HG03280 (cell line): ENCODE measurements at regions not wholly inside any gene's neighbourhood (a gene's known extent, or its start where the extent isn't known, plus 50 kb on each side); places are given as distances from the start of the nearest gene placed in this dataset.
"Not testable (repeated sequence)": the region's sequence is repeated elsewhere in the genome, so short reads cannot be mapped to it uniquely, and the experiment has no call there.

Source experiments
- ATAC-seq: cut with Tn5 transposase; IDR thresholded peaks from one replicate; pipeline ENCODE4 v1.9.1; 2021; ENCODE audit warnings: mild to moderate bottlenecking, moderate library complexity; ENCODE audit not compliant: unreplicated experiment

DNA sequence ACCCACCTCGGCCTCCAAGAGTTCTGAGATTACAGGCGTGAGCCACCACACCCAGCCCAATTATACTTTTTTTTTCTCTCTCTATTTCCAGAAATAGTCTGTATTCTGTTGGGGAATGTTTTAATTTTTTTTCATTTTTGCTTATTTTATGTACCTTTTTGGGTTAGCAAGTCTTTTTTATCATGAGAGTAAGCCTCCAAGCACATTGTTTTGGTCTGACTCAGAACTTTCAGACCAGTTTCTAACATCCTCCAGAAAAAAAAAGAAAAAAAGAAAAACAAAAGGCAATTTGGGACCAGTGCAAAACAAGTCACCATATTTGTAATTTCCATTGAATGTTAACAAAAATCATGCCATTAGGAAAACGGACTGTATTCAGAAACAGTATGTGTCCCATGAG, 1465.5 kb downstream of the SLITRK5 start:
- ATAC-seq, result no peak

GRCh38 chr13:89150362-89150761, 1479.2 kb downstream of the SLITRK5 start:
- no peak for ATAC-seq

- ATAC-seq, result no peak
Observed at GRCh38 chr13:89153941-89154340, 1482.8 kb downstream of the SLITRK5 start.

DNA sequence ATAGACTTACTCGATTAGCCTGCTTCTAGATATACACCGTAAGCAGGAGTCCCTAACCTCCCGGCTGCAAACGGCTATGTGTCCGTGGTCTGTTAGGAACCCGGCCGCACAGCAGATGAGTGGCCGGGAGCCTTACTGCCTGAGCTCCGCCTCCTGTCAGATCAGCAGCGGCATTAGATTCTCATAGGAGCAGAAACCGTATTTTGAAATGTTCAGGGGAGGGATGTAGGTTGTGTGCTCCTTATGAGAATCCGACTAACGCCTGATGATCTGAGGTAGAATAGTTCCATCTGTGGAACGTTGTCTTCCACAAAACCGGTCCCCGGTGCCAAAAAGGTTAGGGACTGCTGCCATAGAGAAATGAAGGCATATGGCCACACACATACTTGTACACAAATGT, 1491.9 kb downstream of the SLITRK5 start:
- no peak for ATAC-seq

GRCh38 chr13:89165685-89166084, 1494.5 kb downstream of the SLITRK5 start:
- no peak for ATAC-seq

- no peak for ATAC-seq
Observed at GRCh38 chr13:89169951-89170350, 1498.8 kb downstream of the SLITRK5 start.

GRCh38 chr13:89181041-89181440, 1509.9 kb downstream of the SLITRK5 start:
- no peak for ATAC-seq

GRCh38 chr13:89199138-89199537, 1528.0 kb downstream of the SLITRK5 start:
- ATAC-seq, result no peak

DNA sequence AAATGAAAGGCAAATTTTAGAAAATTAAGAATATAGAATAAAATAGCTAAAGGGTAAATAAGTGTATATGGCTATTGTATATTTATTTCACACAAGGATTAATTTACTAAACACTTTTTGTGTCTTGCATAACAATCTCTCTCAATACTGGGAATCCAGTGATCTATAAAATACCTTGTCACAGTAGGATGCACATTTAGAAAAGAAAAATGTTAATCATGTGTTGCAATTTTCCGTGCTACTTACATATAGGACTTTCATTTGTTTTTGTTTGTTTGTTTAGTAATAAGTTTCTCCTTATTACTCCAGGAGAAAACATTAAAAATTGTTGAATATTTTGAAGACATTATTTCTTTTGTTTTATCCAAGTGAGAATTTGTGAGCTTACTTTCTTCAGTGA, 1533.3 kb downstream of the SLITRK5 start:
- no peak for ATAC-seq

DNA sequence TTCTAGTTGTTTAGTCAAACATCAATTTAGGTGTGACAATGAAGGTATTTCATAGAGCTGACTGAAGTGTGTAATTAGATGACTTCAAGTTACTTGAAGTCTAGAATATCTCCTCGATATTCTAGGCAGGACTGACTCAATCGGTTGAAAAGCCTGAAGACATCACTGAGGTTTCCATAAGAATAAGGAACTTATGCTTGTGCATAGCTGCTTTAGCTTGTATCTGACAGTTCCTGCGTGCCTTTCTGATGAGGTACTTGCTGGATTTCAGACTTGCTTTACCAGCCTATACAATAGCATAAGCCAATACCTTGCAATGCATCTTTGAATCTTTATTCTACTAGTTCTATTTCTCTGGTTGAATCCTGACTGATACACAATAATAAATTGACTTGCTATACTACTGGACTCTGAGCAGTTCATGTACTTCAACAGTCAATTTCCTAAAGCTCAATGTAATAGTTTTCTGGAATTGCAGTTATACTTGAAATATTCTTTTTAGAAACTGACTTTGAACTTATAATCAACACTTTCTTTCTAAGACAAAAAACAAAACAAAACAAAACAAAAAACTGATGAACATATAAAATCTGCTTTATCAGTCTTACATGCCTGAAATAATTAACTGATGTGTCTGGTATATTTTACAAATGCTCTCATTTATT, 1534.8 kb downstream of the SLITRK5 start:
- ATAC-seq, result no peak

GRCh38 chr13:89212186-89212585, 1541.0 kb downstream of the SLITRK5 start:
- no peak for ATAC-seq

DNA sequence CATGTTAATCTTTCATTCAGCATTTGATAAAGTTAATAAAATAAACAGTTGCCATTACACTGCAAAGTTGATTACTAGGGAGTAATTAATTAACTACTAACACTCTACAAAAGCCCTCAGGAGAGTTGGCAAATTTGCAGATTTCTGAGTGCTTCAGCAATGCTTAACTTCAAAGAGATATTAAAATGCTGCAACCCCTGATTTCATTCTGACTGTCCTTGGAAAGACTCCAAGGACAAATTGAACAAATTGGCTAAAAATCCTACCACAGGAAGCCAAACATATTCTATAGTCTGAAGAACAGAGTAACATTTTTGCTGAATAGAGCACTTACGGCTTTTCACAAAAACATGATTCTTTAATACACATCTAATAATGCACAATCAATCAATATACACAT, 1543.0 kb downstream of the SLITRK5 start:
- ATAC-seq, result no peak

- not testable (repeated sequence) for ATAC-seq
Observed at GRCh38 chr13:89215319-89215718, 1544.1 kb downstream of the SLITRK5 start.

GRCh38 chr13:89217813-89218212, 1546.6 kb downstream of the SLITRK5 start:
- no peak for ATAC-seq

GRCh38 chr13:89221557-89222158, 1550.5 kb downstream of the SLITRK5 start:
- no peak for ATAC-seq

DNA sequence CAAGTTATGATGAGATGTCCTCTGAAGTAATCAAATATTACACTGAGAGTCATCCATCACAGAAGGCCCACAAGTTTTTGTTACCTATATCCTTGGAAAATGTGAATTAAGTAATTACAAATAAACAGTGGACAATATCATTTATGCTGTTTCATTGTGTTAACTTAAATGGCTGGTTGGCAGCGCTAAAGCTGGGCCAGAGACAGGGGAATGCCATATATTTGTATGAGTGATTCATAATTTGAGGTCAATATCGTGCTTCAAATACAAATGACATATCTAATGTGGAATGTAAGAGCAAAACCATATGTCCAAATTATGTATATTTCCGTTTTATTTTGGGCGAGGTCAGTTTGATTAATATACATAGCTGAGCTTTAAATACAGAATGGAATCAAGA, 1556.2 kb downstream of the SLITRK5 start:
- no peak for ATAC-seq

- no peak for ATAC-seq
Observed at GRCh38 chr13:89238496-89238895, 1567.3 kb downstream of the SLITRK5 start.

DNA sequence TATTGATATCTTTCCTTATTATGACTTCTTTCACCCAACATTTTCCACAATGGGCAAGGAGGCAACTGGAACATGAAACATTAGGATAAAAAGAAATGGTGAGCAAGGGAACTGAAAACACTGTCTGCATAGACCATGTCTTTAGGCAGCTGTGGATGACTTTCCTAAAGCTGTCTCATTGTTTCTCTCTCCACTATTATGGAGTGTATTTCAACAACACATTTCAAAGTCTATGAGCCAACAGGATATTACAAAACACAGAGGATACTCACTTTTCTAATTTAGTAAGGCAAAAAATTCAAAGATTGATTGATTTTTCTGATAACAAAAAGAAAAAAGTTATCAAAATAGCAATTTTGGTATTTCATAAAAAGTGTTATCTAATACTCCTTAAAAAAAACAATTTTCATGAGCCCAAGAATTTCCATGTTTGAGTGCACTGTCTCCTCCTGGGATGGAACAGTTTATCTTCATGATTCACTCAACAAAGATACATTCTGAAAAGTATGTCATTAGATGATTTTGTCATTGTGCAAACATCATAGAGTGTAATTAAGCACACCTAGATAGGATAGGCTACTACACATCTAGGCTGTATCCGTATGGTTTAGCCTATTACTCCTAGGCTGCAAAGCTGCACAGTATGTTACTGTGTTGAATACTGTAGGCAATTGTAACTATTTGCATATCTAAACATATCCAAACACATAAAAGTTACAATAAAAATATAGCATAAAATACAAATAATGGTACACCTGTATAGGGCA, 1568.4 kb downstream of the SLITRK5 start:
- no peak for ATAC-seq

DNA sequence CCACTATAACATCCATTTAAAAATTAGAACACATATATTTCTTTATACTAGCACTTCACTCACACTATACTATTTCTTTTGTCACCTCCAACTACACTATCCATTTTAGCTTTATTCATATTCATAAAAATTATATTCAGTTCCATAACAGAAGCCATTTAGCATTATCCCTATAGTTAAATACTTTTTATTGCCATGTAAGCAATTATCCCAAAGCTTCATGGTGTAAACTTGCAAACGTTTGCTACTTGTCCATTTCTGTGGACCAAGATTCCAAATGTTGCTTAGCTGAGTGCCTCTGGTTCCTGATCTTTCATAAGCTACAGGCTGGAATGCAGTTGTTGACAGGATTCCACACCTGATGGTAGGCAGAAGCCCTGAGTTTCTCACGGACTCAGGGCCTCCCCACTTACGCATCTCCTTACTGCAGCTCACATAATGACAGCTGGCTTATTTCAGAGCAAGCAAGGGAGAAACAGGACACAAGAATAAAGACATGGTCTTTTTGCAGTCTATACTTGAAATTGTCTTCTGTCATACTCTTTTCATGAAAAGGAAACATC, 1584.8 kb downstream of the SLITRK5 start:
- ATAC-seq, result no peak

DNA sequence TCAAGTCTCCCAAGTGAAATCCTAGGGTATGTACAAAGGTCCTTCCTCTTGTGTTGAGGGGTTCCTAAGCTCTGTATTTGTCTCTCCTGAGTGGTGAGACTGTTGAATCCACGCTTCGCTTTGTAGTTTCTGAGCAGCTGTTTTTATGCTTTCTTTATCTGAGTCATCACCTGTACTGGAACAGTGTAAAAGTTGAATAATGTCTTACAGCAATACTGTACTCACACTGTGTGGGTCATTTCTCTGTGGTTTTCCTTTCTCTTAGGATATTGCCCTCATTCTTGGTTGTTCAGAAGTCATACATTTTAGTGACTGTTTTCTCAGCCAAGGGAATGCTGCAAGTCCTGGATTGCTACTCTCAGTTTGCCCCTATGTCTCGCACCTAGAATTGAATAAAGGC, 1596.6 kb downstream of the SLITRK5 start:
- ATAC-seq, result no peak

DNA sequence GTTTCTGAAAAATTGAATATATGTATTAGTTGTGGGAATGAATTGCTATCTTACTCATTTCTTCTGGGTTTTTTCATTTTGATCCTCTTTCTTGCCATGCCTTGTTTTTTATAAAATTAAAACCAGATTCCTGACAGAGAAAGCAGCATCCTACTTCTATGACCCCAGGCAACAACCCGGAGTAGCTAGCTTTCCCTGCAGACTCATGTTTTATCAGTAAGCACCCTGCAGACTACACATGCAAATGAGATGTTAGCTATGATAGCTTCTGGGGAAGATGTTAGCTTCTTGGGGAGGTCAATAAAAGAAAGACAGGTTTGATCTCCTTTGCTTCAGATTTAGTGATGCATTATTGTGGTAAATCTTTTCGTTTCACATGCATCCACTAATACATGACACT, 1598.6 kb downstream of the SLITRK5 start:
- no peak for ATAC-seq

DNA sequence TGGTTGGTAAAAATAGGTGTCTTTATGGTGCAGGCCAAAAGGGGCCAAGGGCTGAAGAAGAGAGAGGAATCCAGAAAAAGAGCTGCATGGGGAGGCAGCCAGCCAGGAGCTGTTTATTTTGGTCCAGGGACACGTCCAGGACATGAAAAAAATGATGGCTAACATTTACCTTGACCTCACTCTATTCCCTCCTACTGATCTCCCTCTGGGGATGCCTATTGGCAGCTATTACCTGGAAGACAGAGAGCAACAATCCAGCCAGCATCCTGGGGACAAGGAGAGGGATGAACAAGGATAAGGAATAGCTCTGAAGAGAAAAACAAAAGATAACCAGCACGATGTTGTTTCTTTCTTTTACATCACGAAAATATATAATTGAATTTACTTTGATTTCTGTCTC, 1599.6 kb downstream of the SLITRK5 start:
- ATAC-seq, result no peak
